Panc1 (cell line): ENCODE measurements at regions not wholly inside any gene's neighbourhood (a gene's known extent, or its start where the extent isn't known, plus 50 kb on each side); places are given as distances from the start of the nearest gene placed in this dataset.

Experiments
- ATAC-seq: fragments of 200-7000 bp; cut with Tn5 transposase; 2 replicates; pipeline ENCODE4 v1.9.1; 2020; ENCODE audit warnings: mild to moderate bottlenecking, moderate library complexity
- BruUV-seq: library from RNA; stranded (reverse); fragments of 400-500 nt; replicated peaks from 2 replicates; lab custom pipeline; 2021; lab: Mats Ljungman, UMichigan
- CTCF ChIA-PET: fragments of 300-600 bp; sonication (Branson Sonifier 250); formaldehyde crosslinking; loops from one replicate; lab custom pipeline; 2022; ENCODE audit warnings: antibody characterized with exemption; lab: Charles Lee
- POLR2A ChIA-PET: fragments of 300-600 bp; sonication (Branson Sonifier 250); formaldehyde crosslinking; loops from one replicate; lab custom pipeline; 2022; ENCODE audit warnings: antibody characterized with exemption; lab: Charles Lee
- DNase-seq: peaks from one replicate; pipeline ENCODE4 v3.0.0-alpha.2; 2010; ENCODE audit warnings: low read depth, low spot score
- H3K27ac ChIP-seq: 2 replicates; pipeline ENCODE4 v1.5.1; 2011; ENCODE audit warnings: mild to moderate bottlenecking, low read length, inconsistent platforms
- H3K27me3 ChIP-seq: fragments of 200-500 bp; sonication (Bioruptor generic); 2 replicates; pipeline ENCODE4 v1.6.0; 2014; ENCODE audit warnings: low read length, inconsistent platforms; ENCODE audit not compliant: control insufficient read depth, insufficient read depth
- H3K36me3 ChIP-seq: fragments of 200-500 bp; sonication (Bioruptor generic); 2 replicates; pipeline ENCODE4 v1.5.1; 2014; ENCODE audit warnings: inconsistent platforms, mild to moderate bottlenecking, low read length, moderate library complexity; ENCODE audit not compliant: control insufficient read depth, insufficient read depth
- H3K4me1 ChIP-seq: 2 replicates; pipeline ENCODE4 v1.5.1; 2011; ENCODE audit warnings: inconsistent platforms, mild to moderate bottlenecking, low read length, moderate library complexity; ENCODE audit not compliant: control insufficient read depth, insufficient read depth
- H3K4me3 ChIP-seq, 2 experiments: 2 replicates each; pipeline ENCODE4 v1.5.1; 2011 to 2012; ENCODE audit warnings: low read depth in 2 of 2, low read length in 2 of 2, mild to moderate bottlenecking in 2 of 2, inconsistent platforms in 1 of 2, moderate library complexity in 1 of 2
- H3K9me3 ChIP-seq: fragments of 200-500 bp; sonication (Bioruptor generic); 2 replicates; pipeline ENCODE4 v1.5.1; 2014; ENCODE audit warnings: low read depth, mild to moderate bottlenecking, inconsistent platforms, low read length, moderate library complexity; ENCODE audit not compliant: control insufficient read depth, insufficient read depth
- CTCF ChIP-seq: fragments of 450-650 bp; IDR thresholded peaks from 2 replicates; pipeline ENCODE4 v1.5.1; 2017; ENCODE audit warnings: mild to moderate bottlenecking
- POLR2AphosphoS5 ChIP-seq: IDR thresholded peaks from 2 replicates; pipeline ENCODE4 v1.6.1; 2012; ENCODE audit warnings: mild to moderate bottlenecking, low read depth, low read length, moderate library complexity
- SIN3A ChIP-seq: IDR thresholded peaks from 2 replicates; pipeline ENCODE4 v1.6.1; 2012; ENCODE audit warnings: low read depth, mild to moderate bottlenecking, low read length, moderate library complexity, borderline replicate concordance; ENCODE audit not compliant: insufficient read depth
- TCF7L2 ChIP-seq: IDR thresholded peaks from 2 replicates; pipeline ENCODE4 v1.6.1; 2011; ENCODE audit warnings: mild to moderate bottlenecking, low read depth, low read length, inconsistent platforms
- in situ Hi-C: cut with HindIII; loops from 2 replicates; pipeline ENCODE4 v1.10.0; 2016; ENCODE audit warnings: low sequenced_read_pairs, low pct_unique_long_range_greater_than_20kb
- intact Hi-C: fragments of 100-400 bp; cut with micrococcal nuclease; formaldehyde crosslinking; loops from one replicate; pipeline ENCODE4 v1.10.0; 2022; ENCODE audit not compliant: unreplicated experiment
- TF ChIP-seq, protein P1 (sequence below), 2 experiments: IDR thresholded peaks; 2 replicates each; pipeline ENCODE4 v1.6.1; 2011 to 2012; ENCODE audit warnings: low read depth in 2 of 2, control low read depth in 1 of 2, low read length in 1 of 2, mild to moderate bottlenecking in 1 of 2, moderate library complexity in 1 of 2; ENCODE audit not compliant: insufficient read depth in 1 of 2

DNA sequence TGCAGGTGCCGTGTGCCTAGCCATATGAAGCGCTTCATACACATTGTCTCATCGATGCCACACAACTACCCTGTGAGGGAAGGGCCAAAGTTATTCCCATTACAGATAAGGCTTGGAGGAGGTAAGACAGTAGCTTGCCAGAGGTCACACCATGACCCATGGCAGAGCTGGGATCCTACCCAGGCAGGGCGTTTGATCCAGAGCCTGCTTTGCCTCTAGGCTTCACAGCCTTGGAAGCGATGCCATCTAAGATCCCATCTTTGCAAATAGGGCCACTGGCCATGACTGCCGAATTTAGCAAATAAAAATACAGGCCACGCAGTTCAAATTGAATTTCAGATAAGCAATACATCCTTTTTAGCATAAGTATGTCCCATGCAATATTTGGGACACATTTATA, 358.2 kb downstream of the BCOR start:
- Histone ChIP-seq H3K27ac (no peak overlapping the region), H3K4me3 (no peak overlapping the region), H3K9me3 (no peaks in the 10 kb centered on the region), H3K27me3 (no peaks in the 10 kb centered on the region), H3K36me3 (no peaks in the 10 kb centered on the region), H3K4me1 (no peaks in the 10 kb centered on the region; the same call in 1 of the 2 replicates)
- TF ChIP-seq SIN3A (no peak), TCF7L2 (no peak), POLR2AphosphoS5 (no peak), CTCF (no peak)
- TF ChIP-seq, protein P1, sequence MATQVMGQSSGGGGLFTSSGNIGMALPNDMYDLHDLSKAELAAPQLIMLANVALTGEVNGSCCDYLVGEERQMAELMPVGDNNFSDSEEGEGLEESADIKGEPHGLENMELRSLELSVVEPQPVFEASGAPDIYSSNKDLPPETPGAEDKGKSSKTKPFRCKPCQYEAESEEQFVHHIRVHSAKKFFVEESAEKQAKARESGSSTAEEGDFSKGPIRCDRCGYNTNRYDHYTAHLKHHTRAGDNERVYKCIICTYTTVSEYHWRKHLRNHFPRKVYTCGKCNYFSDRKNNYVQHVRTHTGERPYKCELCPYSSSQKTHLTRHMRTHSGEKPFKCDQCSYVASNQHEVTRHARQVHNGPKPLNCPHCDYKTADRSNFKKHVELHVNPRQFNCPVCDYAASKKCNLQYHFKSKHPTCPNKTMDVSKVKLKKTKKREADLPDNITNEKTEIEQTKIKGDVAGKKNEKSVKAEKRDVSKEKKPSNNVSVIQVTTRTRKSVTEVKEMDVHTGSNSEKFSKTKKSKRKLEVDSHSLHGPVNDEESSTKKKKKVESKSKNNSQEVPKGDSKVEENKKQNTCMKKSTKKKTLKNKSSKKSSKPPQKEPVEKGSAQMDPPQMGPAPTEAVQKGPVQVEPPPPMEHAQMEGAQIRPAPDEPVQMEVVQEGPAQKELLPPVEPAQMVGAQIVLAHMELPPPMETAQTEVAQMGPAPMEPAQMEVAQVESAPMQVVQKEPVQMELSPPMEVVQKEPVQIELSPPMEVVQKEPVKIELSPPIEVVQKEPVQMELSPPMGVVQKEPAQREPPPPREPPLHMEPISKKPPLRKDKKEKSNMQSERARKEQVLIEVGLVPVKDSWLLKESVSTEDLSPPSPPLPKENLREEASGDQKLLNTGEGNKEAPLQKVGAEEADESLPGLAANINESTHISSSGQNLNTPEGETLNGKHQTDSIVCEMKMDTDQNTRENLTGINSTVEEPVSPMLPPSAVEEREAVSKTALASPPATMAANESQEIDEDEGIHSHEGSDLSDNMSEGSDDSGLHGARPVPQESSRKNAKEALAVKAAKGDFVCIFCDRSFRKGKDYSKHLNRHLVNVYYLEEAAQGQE (IDR thresholded peaks at IDR 0.05; ENCODE audit: insufficient read depth in 1 of 2, low read depth in 2 of 2, low read length in 1 of 2): no peak
- ChIA-PET CTCF (no interaction called here), POLR2A (no interaction called here)
- no peak for ATAC-seq
- BruUV-seq: no TSS peak
- in situ Hi-C loops (no loop called here), intact Hi-C loops (no loop called here)
- DNase-seq: no peak

GRCh38 chrX:39740078-39740477, 357.7 kb downstream of the BCOR start:
- Histone ChIP-seq H3K4me3 (no peak overlapping the region), H3K9me3 (no peaks in the 10 kb centered on the region), H3K27me3 (no peaks in the 10 kb centered on the region), H3K27ac (no peak overlapping the region), H3K36me3 (no peaks in the 10 kb centered on the region), H3K4me1 (no peaks in the 10 kb centered on the region; the same call in 1 of the 2 replicates)
- POLR2A ChIA-PET: no interaction called here
- in situ Hi-C loops: no loop called here
- no TSS peak for BruUV-seq
- CTCF ChIA-PET: no interaction called here
- intact Hi-C loops: no loop called here
- no peak for DNase-seq
- TF ChIP-seq SIN3A: no peak
- TF ChIP-seq CTCF: no peak
- no peak for TF ChIP-seq TCF7L2
- TF ChIP-seq POLR2AphosphoS5: no peak
- TF ChIP-seq, protein P1 (IDR thresholded peaks at IDR 0.05; ENCODE audit: insufficient read depth in 1 of 2, low read depth in 2 of 2, low read length in 1 of 2): no peak
- no peak for ATAC-seq
